ENCODE measurements at regions not wholly inside any gene's neighbourhood (a gene's known extent, or its start where the extent isn't known, plus 50 kb on each side); places are given as distances from the start of the nearest gene placed in this dataset.
"Not testable (repeated sequence)": the region's sequence is repeated elsewhere in the genome, so short reads cannot be mapped to it uniquely, and the experiment has no call there.

DNA sequence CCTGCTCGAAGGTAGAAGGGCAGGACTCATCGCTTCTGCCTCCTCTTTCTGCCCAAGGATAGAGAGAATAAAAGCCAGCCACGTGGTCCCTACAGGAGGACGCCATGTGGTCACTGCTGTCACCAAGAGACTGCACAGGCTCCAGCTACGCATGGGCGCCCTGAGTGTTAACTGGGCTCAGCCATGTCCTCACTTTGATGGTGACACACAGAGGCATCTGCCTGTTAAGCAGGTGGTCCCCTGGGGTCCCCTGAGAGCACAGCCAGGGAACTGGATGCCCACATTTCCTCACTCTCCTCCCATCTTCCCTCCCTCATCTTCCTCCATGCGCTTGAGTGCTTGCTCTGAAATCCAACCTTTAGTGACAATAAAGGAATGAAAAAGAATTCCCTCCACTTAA, 152.6 kb downstream of the LAT start:
- TF ChIP-seq, protein P1, sequence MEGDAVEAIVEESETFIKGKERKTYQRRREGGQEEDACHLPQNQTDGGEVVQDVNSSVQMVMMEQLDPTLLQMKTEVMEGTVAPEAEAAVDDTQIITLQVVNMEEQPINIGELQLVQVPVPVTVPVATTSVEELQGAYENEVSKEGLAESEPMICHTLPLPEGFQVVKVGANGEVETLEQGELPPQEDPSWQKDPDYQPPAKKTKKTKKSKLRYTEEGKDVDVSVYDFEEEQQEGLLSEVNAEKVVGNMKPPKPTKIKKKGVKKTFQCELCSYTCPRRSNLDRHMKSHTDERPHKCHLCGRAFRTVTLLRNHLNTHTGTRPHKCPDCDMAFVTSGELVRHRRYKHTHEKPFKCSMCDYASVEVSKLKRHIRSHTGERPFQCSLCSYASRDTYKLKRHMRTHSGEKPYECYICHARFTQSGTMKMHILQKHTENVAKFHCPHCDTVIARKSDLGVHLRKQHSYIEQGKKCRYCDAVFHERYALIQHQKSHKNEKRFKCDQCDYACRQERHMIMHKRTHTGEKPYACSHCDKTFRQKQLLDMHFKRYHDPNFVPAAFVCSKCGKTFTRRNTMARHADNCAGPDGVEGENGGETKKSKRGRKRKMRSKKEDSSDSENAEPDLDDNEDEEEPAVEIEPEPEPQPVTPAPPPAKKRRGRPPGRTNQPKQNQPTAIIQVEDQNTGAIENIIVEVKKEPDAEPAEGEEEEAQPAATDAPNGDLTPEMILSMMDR (IDR thresholded peaks at IDR 0.05 in 4 of 5, conservative IDR thresholded peaks at IDR 0.05 in 1 of 5): not testable (repeated sequence)
- not testable (repeated sequence) for TF ChIP-seq POLR2A (IDR thresholded peaks at IDR 0.05)

All from gastrocnemius medialis (tissue), 4 donors.